Adrenal gland (tissue), 9 donors: ENCODE measurements at regions not wholly inside any gene's neighbourhood (a gene's known extent, or its start where the extent isn't known, plus 50 kb on each side); places are given as distances from the start of the nearest gene placed in this dataset.
"Not testable (repeated sequence)": the region's sequence is repeated elsewhere in the genome, so short reads cannot be mapped to it uniquely, and the experiment has no call there.

Experiments
- DNase-seq, 7 donors: peaks; one replicate each; pipeline ENCODE4 v3.0.0-alpha.2; 2019 to 2020
- H3K27ac ChIP-seq, 5 donors: fragments of 200-600 bp; sonication (generic) in 4 of 5; 1 replicate in 3 of 5; 2 replicates in 2 of 5; pipeline versions ENCODE4 v1.5.1 to v1.8.0; 2016 to 2020; ENCODE audit warnings: mild to moderate bottlenecking in 1 of 5
- H3K27me3 ChIP-seq: fragments of 200-600 bp; 2 replicates; pipeline ENCODE4 v1.8.0; 2021
- H3K36me3 ChIP-seq, 2 donors: fragments of 200-600 bp; replicated peaks in 1 of 2; 1 replicate in 1 of 2; 2 replicates in 1 of 2; pipeline versions ENCODE4 v1.5.1 to v1.8.0; 2018 to 2022
- H3K4me1 ChIP-seq, 2 donors: fragments of 200-600 bp; replicated peaks in 1 of 2; 1 replicate in 1 of 2; 2 replicates in 1 of 2; pipeline versions ENCODE4 v1.5.1 to v1.8.0; 2018 to 2021
- H3K4me3 ChIP-seq, 4 donors: fragments of 200-600 bp; sonication (generic) in 3 of 4; one replicate each; pipeline ENCODE4 v1.5.1; 2016 to 2018
- H3K9me3 ChIP-seq, 3 donors: fragments of 200-600 bp; sonication (generic) in 1 of 3; replicated peaks in 1 of 3; 1 replicate in 2 of 3; 2 replicates in 1 of 3; pipeline versions ENCODE4 v1.5.1 to v1.8.0; 2016 to 2021
- POLR2A ChIP-seq, 2 donors: fragments of 450-650 bp; IDR thresholded peaks; one replicate each; pipeline ENCODE4 v1.6.1; 2017; ENCODE audit warnings: antibody characterized with exemption in 2 of 2, mild to moderate bottlenecking in 2 of 2, moderate library complexity in 1 of 2
- WGBS, 4 donors: extraction: QIAGEN DNeasy Blood & Tissue Kit in 2 of 4; methylation state at CpG; one replicate each; pipeline versions ENCODE4 v1.1.5 to v1.1.7; 2013 to 2017; 5-methylcytosine and 5-hydroxymethylcytosine counted together
- intact Hi-C, 2 donors: fragments of 100-400 bp; cut with DNase I; formaldehyde crosslinking; loops; one replicate each; pipeline versions ENCODE4 v1.14.1 to v1.15.0; 2022 to 2023
- TF ChIP-seq, protein P1 (sequence below), 6 experiments: fragments of 450-650 bp in 4 of 6; fragments of 200-600 bp in 2 of 6; sonication (generic) in 1 of 6; IDR thresholded peaks; 1 replicate in 5 of 6; 2 replicates in 1 of 6; pipeline versions ENCODE4 v1.5.1 to v1.8.0; 2016 to 2021; ENCODE audit warnings: antibody characterized with exemption in 6 of 6, mild to moderate bottlenecking in 2 of 6, moderate library complexity in 1 of 6
- donor health status: healthy with polysubstance abuse.
- donor health status: Bipolar disorder and iron deficiency.
- donor health status: DM: yes; HTN: yes; CAD: no.
- donor health status: DM: no; HTN: no; CAD: no.
- donor health status: DM: no; HTN: no; CAD: no.

DNA sequence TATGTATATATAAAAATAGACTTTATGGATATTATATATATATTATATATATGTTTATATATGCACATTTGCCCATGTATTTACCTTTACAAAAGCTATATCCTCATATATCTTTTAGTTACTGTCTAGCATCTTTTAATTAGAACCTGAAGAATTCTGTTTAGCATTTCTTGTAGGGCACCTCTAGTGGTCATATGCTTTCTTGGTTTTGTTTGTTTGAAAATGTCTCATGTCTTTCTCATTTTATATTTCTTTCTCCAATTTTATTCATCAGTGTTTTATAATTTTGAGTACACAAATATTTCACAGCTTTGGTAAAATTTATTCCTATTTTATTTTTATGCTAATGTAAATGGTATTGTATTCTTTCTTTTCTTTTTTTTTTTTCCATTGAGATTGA lies 70.3 kb upstream of the SPIN4 start:
- Histone ChIP-seq H3K4me3 (no peak overlapping the region), H3K9me3 (no peaks in the 10 kb centered on the region), H3K27me3 (no peaks in the 10 kb centered on the region), H3K36me3 (no peaks in the 10 kb centered on the region), H3K4me1 (no peaks in the 10 kb centered on the region), H3K27ac (no peak overlapping the region)
- intact Hi-C loops = no loop called here
- DNase-seq = no peak
- TF ChIP-seq, protein P1, sequence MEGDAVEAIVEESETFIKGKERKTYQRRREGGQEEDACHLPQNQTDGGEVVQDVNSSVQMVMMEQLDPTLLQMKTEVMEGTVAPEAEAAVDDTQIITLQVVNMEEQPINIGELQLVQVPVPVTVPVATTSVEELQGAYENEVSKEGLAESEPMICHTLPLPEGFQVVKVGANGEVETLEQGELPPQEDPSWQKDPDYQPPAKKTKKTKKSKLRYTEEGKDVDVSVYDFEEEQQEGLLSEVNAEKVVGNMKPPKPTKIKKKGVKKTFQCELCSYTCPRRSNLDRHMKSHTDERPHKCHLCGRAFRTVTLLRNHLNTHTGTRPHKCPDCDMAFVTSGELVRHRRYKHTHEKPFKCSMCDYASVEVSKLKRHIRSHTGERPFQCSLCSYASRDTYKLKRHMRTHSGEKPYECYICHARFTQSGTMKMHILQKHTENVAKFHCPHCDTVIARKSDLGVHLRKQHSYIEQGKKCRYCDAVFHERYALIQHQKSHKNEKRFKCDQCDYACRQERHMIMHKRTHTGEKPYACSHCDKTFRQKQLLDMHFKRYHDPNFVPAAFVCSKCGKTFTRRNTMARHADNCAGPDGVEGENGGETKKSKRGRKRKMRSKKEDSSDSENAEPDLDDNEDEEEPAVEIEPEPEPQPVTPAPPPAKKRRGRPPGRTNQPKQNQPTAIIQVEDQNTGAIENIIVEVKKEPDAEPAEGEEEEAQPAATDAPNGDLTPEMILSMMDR (IDR thresholded peaks at IDR 0.05) = no peak
- no peak for TF ChIP-seq POLR2A (IDR thresholded peaks at IDR 0.05)

DNA sequence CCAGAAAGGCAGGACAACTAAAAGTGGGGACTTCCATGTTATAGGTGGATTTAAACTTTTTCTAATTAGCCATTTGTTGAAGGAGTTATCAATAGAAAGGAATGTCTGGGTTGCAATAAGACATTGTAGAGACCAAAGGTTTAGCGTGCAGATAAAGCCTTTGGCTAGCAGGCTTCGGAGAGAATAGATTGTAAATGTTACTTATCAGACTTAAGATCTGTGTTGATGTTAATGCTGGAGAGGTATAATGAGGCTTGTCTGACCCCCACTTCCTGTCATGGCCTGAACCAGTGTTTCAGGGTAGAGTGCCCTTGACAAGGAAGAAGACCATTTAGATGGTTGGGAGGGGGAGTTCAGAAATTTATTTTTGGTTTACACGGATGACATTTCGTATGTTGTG lies 67.1 kb upstream of the SPIN4 start:
- Histone ChIP-seq H3K9me3 (no peaks in the 10 kb centered on the region), H3K27ac (no peak overlapping the region), H3K4me1 (no peaks in the 10 kb centered on the region), H3K36me3 (no peaks in the 10 kb centered on the region), H3K4me3 (no peak overlapping the region), H3K27me3 (no peaks in the 10 kb centered on the region)
- DNase-seq = no peak
- TF ChIP-seq POLR2A (IDR thresholded peaks at IDR 0.05) = no peak
- TF ChIP-seq, protein P1 (IDR thresholded peaks at IDR 0.05) = no peak
- 79 to 93% (median 91%) methylated on average over 4 of the region's 4 CpGs for WGBS, 4 donors
- intact Hi-C loops = no loop called here

DNA sequence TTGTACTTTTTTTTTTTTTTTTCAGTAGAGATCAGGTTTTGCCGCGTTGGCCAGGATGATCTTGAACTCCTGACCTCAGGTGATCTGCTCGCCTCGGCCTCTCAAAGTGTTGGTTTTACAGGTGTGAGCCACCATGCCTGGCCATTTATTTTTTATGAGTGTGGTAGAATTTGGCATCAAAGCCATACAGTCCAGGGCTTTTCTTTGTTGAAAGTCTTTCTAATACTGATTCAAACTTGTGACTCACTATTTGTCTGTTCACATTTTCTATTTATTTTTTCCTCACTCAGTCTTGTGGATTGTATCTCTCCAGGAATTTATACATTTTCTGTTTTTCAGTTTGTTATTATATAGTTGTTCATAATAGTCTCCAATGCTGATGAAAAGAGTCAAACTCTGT lies 66.5 kb upstream of the SPIN4 start:
- no peak for DNase-seq
- intact Hi-C loops = no loop called here
- H3K4me1 ChIP-seq = no peaks in the 10 kb centered on the region
- H3K36me3 ChIP-seq = no peaks in the 10 kb centered on the region
- no peaks in the 10 kb centered on the region for H3K27me3 ChIP-seq
- H3K9me3 ChIP-seq = no peaks in the 10 kb centered on the region
- WGBS, 4 donors = 94 to 98% (median 96%) methylated on average over 4 of the region's 4 CpGs
- H3K4me3 ChIP-seq = no peak overlapping the region
- H3K27ac ChIP-seq = no peak overlapping the region
- TF ChIP-seq POLR2A (IDR thresholded peaks at IDR 0.05) = no peak
- TF ChIP-seq, protein P1 (IDR thresholded peaks at IDR 0.05) = no peak

DNA sequence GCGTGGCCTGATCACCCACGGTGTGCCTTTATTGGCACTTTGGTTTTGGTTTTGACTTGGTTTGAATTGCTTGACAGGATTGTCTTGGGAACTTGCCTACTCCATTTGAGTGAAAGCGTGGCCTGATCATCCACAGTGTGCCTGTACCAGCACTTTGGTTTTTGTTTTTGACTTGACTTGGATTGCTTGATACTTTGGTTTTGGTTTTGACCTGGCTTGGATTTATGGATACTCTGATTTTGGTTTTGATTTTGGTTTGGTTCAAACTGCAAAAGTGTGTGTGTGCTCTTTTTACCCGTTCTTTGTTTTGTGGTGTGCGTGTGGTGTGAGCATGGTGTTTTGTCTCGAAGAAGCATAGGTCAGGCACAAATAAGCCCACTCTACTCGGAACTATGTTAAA lies 58.8 kb upstream of the SPIN4 start:
- H3K36me3 ChIP-seq, H3K27me3 ChIP-seq, H3K4me1 ChIP-seq, intact Hi-C loops, H3K9me3 ChIP-seq, DNase-seq, H3K27ac ChIP-seq, H3K4me3 ChIP-seq: not testable (repeated sequence)
- WGBS, 4 donors = 86 to 97% (median 92%) methylated on average over 6 to 7 of the region's 7 CpGs

DNA sequence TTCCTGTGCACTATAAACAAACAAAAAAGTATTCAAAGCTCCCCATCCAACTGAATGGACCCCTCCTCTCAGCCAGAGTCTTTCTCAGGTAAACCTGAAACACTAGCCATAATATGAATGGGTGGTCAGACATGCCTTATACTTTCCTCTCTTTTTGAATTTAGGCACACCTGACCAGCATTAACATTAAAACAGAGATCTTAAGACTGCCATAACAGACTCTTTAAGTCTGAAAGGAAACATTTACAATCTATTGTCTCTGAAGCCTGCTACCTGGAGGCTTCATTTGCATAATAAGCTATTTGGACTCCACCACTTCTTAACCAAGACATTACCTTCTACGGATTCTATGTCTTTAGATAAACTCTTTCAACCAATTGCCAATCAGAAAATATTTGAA lies 56.9 kb upstream of the SPIN4 start:
- H3K27ac ChIP-seq = no peak overlapping the region
- no peaks in the 10 kb centered on the region for H3K27me3 ChIP-seq
- intact Hi-C loops = no loop called here
- WGBS, 4 donors = 29 to 79% (median 56%) methylated on average over 1 of the region's 1 CpG
- no peak overlapping the region for H3K4me3 ChIP-seq
- H3K4me1 ChIP-seq = no peaks in the 10 kb centered on the region
- no peak for DNase-seq
- H3K36me3 ChIP-seq = no peaks in the 10 kb centered on the region
- no peak for TF ChIP-seq POLR2A (IDR thresholded peaks at IDR 0.05)
- TF ChIP-seq, protein P1 (IDR thresholded peaks at IDR 0.05) = no peak
- H3K9me3 ChIP-seq = no peaks in the 10 kb centered on the region
